Endodermal cell (in vitro differentiated cells): ENCODE measurements at regions not wholly inside any gene's neighbourhood (a gene's known extent, or its start where the extent isn't known, plus 50 kb on each side); places are given as distances from the start of the nearest gene placed in this dataset.
A peak's percentile ranks its signal among the peaks of the same experiment; 100 is the strongest.

Source experiments
- DNase-seq: peaks from one replicate; pipeline ENCODE4 v3.0.0-alpha.2; 2017
- H3K27ac ChIP-seq: 2 replicates; pipeline ENCODE4 v1.5.1; 2013; ENCODE audit warnings: mild to moderate bottlenecking, low read depth, low read length, moderate library complexity
- H3K27me3 ChIP-seq: 2 replicates; pipeline ENCODE4 v1.6.1; 2013; ENCODE audit warnings: mild to moderate bottlenecking, low read length, moderate library complexity; ENCODE audit not compliant: insufficient read depth, control insufficient read depth, poor library complexity, severe bottlenecking
- H3K36me3 ChIP-seq: 2 replicates; pipeline ENCODE4 v1.7.0; 2013; ENCODE audit warnings: mild to moderate bottlenecking, low read length, moderate library complexity; ENCODE audit not compliant: control insufficient read depth, insufficient read depth
- H3K4me1 ChIP-seq: one replicate; pipeline ENCODE4 v1.7.0; 2013; ENCODE audit warnings: low read length; ENCODE audit not compliant: control insufficient read depth, insufficient read depth
- H3K4me3 ChIP-seq: 2 replicates; pipeline ENCODE4 v1.5.1; 2013; ENCODE audit warnings: mild to moderate bottlenecking, low read length, moderate library complexity
- H3K9ac ChIP-seq: 2 replicates; pipeline ENCODE4 v1.6.1; 2013; ENCODE audit warnings: mild to moderate bottlenecking, low read length, moderate library complexity; ENCODE audit not compliant: poor library complexity, severe bottlenecking; ENCODE audit errors: extremely low read depth
- H3K9me3 ChIP-seq: 2 replicates; pipeline ENCODE4 v1.6.1; 2013; ENCODE audit warnings: mild to moderate bottlenecking, low read length, moderate library complexity; ENCODE audit not compliant: control insufficient read depth
- H3K27ac Mint-ChIP-seq: 2 replicates; pipeline ENCODE4 v1.8.0; 2020; ENCODE audit warnings: mixed read lengths
- H3K27me3 Mint-ChIP-seq: 2 replicates; pipeline ENCODE4 v1.8.0; 2021; ENCODE audit warnings: mild to moderate bottlenecking, mixed read lengths; ENCODE audit not compliant: insufficient read depth
- H3K36me3 Mint-ChIP-seq: 2 replicates; pipeline ENCODE4 v1.8.0; 2020; ENCODE audit warnings: low read depth, mixed read lengths
- H3K4me1 Mint-ChIP-seq: 2 replicates; pipeline ENCODE4 v1.8.0; 2020; ENCODE audit warnings: mixed read lengths
- H3K4me3 Mint-ChIP-seq: 2 replicates; pipeline ENCODE4 v1.8.0; 2020; ENCODE audit warnings: mild to moderate bottlenecking, moderate library complexity, mixed read lengths
- H3K9me3 Mint-ChIP-seq: 2 replicates; pipeline ENCODE4 v1.8.0; 2020; ENCODE audit warnings: mild to moderate bottlenecking, mixed read lengths
- CTCF ChIP-seq: fragments of 200-600 bp; sonication (generic); conservative IDR thresholded peaks from 2 replicates; pipeline ENCODE4 v1.5.0; 2021; ENCODE audit warnings: antibody characterized with exemption, mild to moderate bottlenecking
- WGBS, 2 experiments: methylation state at CpG; one replicate each; pipeline versions ENCODE4 v1.1.5 to v1.1.7; 2013; ENCODE audit warnings: missing lambda C conversion rate in 2 of 2, mixed read lengths in 1 of 2; ENCODE audit not compliant: insufficient coverage in 1 of 2, insufficient read length in 1 of 2; 5-methylcytosine and 5-hydroxymethylcytosine counted together

GRCh38 chr4:133263104-133263503 lies 114.0 kb downstream of the PCDH10 start:
- no peak for TF ChIP-seq CTCF
- H3K9me3 Mint-ChIP-seq: no peaks in the 10 kb centered on the region
- H3K27ac ChIP-seq: no peak overlapping the region
- H3K27me3 Mint-ChIP-seq: no peaks in the 10 kb centered on the region
- H3K36me3 Mint-ChIP-seq: peaks cover 12% of the 10 kb centered on the region
- no peak overlapping the region for H3K27ac Mint-ChIP-seq
- H3K9me3 ChIP-seq: no peaks in the 10 kb centered on the region
- peak; percentile 89 for DNase-seq
- H3K9ac ChIP-seq: peak overlapping the region; percentile 98
- H3K27me3 ChIP-seq: no peaks in the 10 kb centered on the region
- H3K36me3 ChIP-seq: peaks cover 22% of the 10 kb centered on the region
- H3K4me1 Mint-ChIP-seq: peaks cover 27% of the 10 kb centered on the region
- peak overlapping the region; percentile 97 for H3K4me3 ChIP-seq
- H3K4me1 ChIP-seq: no peaks in the 10 kb centered on the region
- WGBS, 2 experiments: 0% methylated on average over 1 of the region's 3 CpGs; no CpG with 5 or more reads in 1 of the 2 experiments
- H3K4me3 Mint-ChIP-seq: no peak overlapping the region

- no peaks in the 10 kb centered on the region for H3K27me3 Mint-ChIP-seq
- Histone ChIP-seq H3K4me3 (no peak overlapping the region), H3K9me3 (no peaks in the 10 kb centered on the region), H3K27ac (no peak overlapping the region), H3K4me1 (peaks cover 5% of the 10 kb centered on the region), H3K9ac (no peak overlapping the region), H3K27me3 (no peaks in the 10 kb centered on the region), H3K36me3 (no peaks in the 10 kb centered on the region)
- peaks cover 22% of the 10 kb centered on the region for H3K4me1 Mint-ChIP-seq
- H3K4me3 Mint-ChIP-seq: no peak overlapping the region
- H3K36me3 Mint-ChIP-seq: no peaks in the 10 kb centered on the region
- no peak overlapping the region for H3K27ac Mint-ChIP-seq
- TF ChIP-seq CTCF: no peak
- 99 to 100% methylated on average over 1 to 2 of the region's 2 CpGs for WGBS, 2 experiments
- DNase-seq: no peak
- H3K9me3 Mint-ChIP-seq: no peaks in the 10 kb centered on the region
These were observed 98.8 kb downstream of the PCDH10 start for GRCh38 chr4:133247861-133248260.

- Histone ChIP-seq H3K27ac (no peak overlapping the region), H3K4me1 (peaks cover 5% of the 10 kb centered on the region), H3K27me3 (no peaks in the 10 kb centered on the region), H3K4me3 (no peak overlapping the region), H3K9me3 (no peaks in the 10 kb centered on the region), H3K36me3 (no peaks in the 10 kb centered on the region), H3K9ac (no peak overlapping the region)
- Mint-ChIP-seq H3K4me3 (no peak overlapping the region), H3K36me3 (no peaks in the 10 kb centered on the region), H3K9me3 (peaks cover 3% of the 10 kb centered on the region), H3K27me3 (no peaks in the 10 kb centered on the region), H3K27ac (no peak overlapping the region), H3K4me1 (peaks cover 16% of the 10 kb centered on the region)
- WGBS, 2 experiments: 100% methylated on average over 1 of the region's 1 CpG; no CpG with 5 or more reads in 1 of the 2 experiments
- TF ChIP-seq CTCF: no peak
- no peak for DNase-seq
These were observed 96.1 kb downstream of the PCDH10 start for GRCh38 chr4:133245226-133245625.
